Thyroid gland (tissue), 4 donors: ENCODE measurements at regions not wholly inside any gene's neighbourhood (a gene's known extent, or its start where the extent isn't known, plus 50 kb on each side); places are given as distances from the start of the nearest gene placed in this dataset.

Experiments used
- CTCF ChIP-seq, 6 experiments: fragments of 200-600 bp in 3 of 6; fragments of 450-650 bp in 3 of 6; sonication (generic) in 3 of 6; IDR thresholded peaks; one replicate each; pipeline ENCODE4 v1.5.1; 2016 to 2019; ENCODE audit warnings: antibody characterized with exemption in 6 of 6, mild to moderate bottlenecking in 2 of 6, inconsistent platforms in 1 of 6, moderate library complexity in 1 of 6
- POLR2A ChIP-seq, 2 donors: fragments of 450-650 bp; IDR thresholded peaks; one replicate each; pipeline ENCODE4 v1.6.1; 2017; ENCODE audit warnings: antibody characterized with exemption in 2 of 2, mild to moderate bottlenecking in 2 of 2, moderate library complexity in 1 of 2

- TF ChIP-seq CTCF (IDR thresholded peaks at IDR 0.05) (no peak), POLR2A (IDR thresholded peaks at IDR 0.05) (no peak)
These were observed 50.0 kb upstream of the LIMCH1 start for GRCh38 chr4:41487868-41488440.
